Type B pancreatic cell (in vitro differentiated cells): ENCODE measurements at regions not wholly inside any gene's neighbourhood (a gene's known extent, or its start where the extent isn't known, plus 50 kb on each side); places are given as distances from the start of the nearest gene placed in this dataset.

ENCODE experiments used
- DNase-seq: peaks from one replicate; pipeline ENCODE4 v3.0.0; 2021; ENCODE audit warnings: mixed read lengths; ENCODE audit not compliant: unreplicated experiment; ENCODE audit errors: extremely low spot score
- H3K27ac Mint-ChIP-seq: 2 replicates; pipeline ENCODE4 v1.8.0; 2021; ENCODE audit warnings: mild to moderate bottlenecking, mixed read lengths
- H3K27me3 Mint-ChIP-seq: 2 replicates; pipeline ENCODE4 v1.8.0; 2021; ENCODE audit warnings: mixed read lengths
- H3K36me3 Mint-ChIP-seq: 2 replicates; pipeline ENCODE4 v1.8.0; 2021; ENCODE audit warnings: mixed read lengths
- H3K4me1 Mint-ChIP-seq: one replicate; pipeline ENCODE4 v1.8.0; 2021; ENCODE audit warnings: mixed read lengths; ENCODE audit not compliant: unreplicated experiment
- H3K4me3 Mint-ChIP-seq: 2 replicates; pipeline ENCODE4 v1.8.0; 2021; ENCODE audit warnings: mild to moderate bottlenecking, mixed read lengths
- H3K9me3 Mint-ChIP-seq: 2 replicates; pipeline ENCODE4 v1.8.0; 2021; ENCODE audit warnings: mixed read lengths
- CTCF ChIP-seq: fragments of 200-600 bp; sonication (generic); conservative IDR thresholded peaks from 2 replicates; pipeline ENCODE4 v1.5.0; 2021; ENCODE audit warnings: antibody characterized with exemption, mild to moderate bottlenecking

GRCh38 chr10:77696584-77696983 is 59.0 kb upstream of the KCNMA1 start:
- H3K4me3 Mint-ChIP-seq, result no peak overlapping the region
- peaks cover 19% of the 10 kb centered on the region for H3K27me3 Mint-ChIP-seq
- no peak for TF ChIP-seq CTCF
- H3K36me3 Mint-ChIP-seq, result no peaks in the 10 kb centered on the region
- H3K4me1 Mint-ChIP-seq, result peaks cover 3% of the 10 kb centered on the region
- no peak for DNase-seq
- H3K9me3 Mint-ChIP-seq, result no peaks in the 10 kb centered on the region
- no peak overlapping the region for H3K27ac Mint-ChIP-seq

DNA sequence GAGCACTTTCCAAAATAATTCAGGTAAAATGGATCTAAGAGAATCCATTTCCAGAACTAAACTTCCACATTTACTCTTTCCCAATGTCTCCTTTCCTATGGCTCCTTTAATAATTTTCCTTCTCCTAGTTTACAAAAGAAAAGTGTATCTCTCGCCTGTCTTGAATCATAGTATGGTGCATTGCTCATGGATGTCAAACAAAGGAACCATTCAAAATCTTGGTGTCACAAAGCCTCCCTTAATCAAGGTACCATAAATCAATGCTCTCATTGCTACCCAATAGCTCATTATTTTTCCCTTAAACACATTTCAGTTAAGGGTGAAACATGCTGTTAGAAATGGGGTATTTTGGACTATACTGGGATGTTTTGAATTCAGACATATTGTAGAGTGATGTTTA is 57.6 kb upstream of the KCNMA1 start:
- Mint-ChIP-seq H3K27ac (no peak overlapping the region), H3K36me3 (no peaks in the 10 kb centered on the region)

DNA sequence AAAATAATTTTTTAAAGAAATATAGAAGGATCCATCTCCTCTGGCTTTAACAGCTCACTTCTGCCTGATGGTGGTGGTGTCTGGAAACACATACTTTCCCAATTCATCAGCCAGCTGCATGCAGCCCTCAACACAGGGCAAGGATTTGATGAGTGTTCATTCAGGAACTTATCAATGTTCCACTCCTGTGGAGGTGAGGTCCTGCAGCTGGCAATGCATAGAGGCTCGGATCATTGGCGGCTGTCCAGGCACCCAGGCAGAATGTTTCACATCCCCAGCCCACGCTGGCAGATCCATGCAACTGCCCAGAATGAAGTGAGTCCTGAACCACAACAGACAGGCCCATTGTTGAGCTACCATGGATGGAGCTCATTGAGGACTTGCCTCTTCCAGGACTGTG is 55.2 kb upstream of the KCNMA1 start:
- no peak for DNase-seq
- no peaks in the 10 kb centered on the region for H3K9me3 Mint-ChIP-seq
- peaks cover 3% of the 10 kb centered on the region for H3K4me1 Mint-ChIP-seq
- no peak for TF ChIP-seq CTCF
- H3K36me3 Mint-ChIP-seq, result no peaks in the 10 kb centered on the region
- H3K4me3 Mint-ChIP-seq, result no peak overlapping the region
- H3K27ac Mint-ChIP-seq, result no peak overlapping the region
- peaks cover 44% of the 10 kb centered on the region for H3K27me3 Mint-ChIP-seq

More for the DNA sequence above, 57.6 kb upstream of the KCNMA1 start:
- DNase-seq, result no peak
- Mint-ChIP-seq H3K4me1 (peaks cover 3% of the 10 kb centered on the region), H3K27me3 (peaks cover 27% of the 10 kb centered on the region), H3K4me3 (no peak overlapping the region), H3K9me3 (no peaks in the 10 kb centered on the region)
- no peak for TF ChIP-seq CTCF

GRCh38 chr10:77689339-77689738 is 51.7 kb upstream of the KCNMA1 start:
- no peak overlapping the region for H3K4me3 Mint-ChIP-seq

GRCh38 chr10:77687621-77688020 is 50.0 kb upstream of the KCNMA1 start:
- Mint-ChIP-seq H3K27me3 (peaks cover 51% of the 10 kb centered on the region), H3K4me3 (no peak overlapping the region), H3K27ac (no peak overlapping the region), H3K36me3 (no peaks in the 10 kb centered on the region), H3K9me3 (no peaks in the 10 kb centered on the region), H3K4me1 (peaks cover under 1% of the 10 kb centered on the region)
- no peak for TF ChIP-seq CTCF
- DNase-seq, result no peak

More at GRCh38 chr10:77689339-77689738, 51.7 kb upstream of the KCNMA1 start:
- H3K9me3 Mint-ChIP-seq, result no peaks in the 10 kb centered on the region
- peaks cover 54% of the 10 kb centered on the region for H3K27me3 Mint-ChIP-seq
- DNase-seq, result no peak
- no peaks in the 10 kb centered on the region for H3K36me3 Mint-ChIP-seq
- H3K27ac Mint-ChIP-seq, result no peak overlapping the region
- H3K4me1 Mint-ChIP-seq, result peaks cover 3% of the 10 kb centered on the region
- TF ChIP-seq CTCF, result no peak
